ENCODE measurements at regions not wholly inside any gene's neighbourhood (a gene's known extent, or its start where the extent isn't known, plus 50 kb on each side); places are given as distances from the start of the nearest gene placed in this dataset.

GRCh38 chr13:87982400-87982799, 311.2 kb downstream of the SLITRK5 start:
- no peak for TF ChIP-seq CTCF (IDR thresholded peaks at IDR 0.05)
- no peak for TF ChIP-seq POLR2A (IDR thresholded peaks at IDR 0.05)

Measured in thyroid gland (tissue), 4 donors.